ENCODE measurements at regions not wholly inside any gene's neighbourhood (a gene's known extent, or its start where the extent isn't known, plus 50 kb on each side); places are given as distances from the start of the nearest gene placed in this dataset.

DNA sequence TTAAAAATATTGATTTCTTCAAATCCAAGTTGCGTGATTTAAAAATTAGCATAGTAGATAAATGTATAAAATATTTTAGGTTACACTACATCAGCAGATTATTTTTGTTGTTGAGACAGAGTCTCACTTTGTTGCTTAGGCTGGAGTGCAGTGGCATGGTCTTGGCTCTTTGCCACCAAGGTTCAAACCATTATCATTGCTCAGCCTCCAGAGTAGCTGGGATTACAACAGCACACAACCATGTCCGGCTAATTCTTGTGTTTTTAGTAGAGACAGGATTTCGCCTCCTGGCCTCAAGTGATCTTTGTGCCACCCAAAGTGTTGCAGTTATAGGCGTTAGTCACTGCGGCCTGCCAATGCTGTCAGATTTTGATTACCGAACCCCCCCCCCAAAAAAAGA, 1390.5 kb upstream of the TENM3 start:
- Histone ChIP-seq H3K27me3 (no peaks in the 10 kb centered on the region), H3K27ac (no peak overlapping the region), H3K36me3 (no peaks in the 10 kb centered on the region), H3K4me1 (ENCODE audit: control insufficient read depth in 1 of 2, insufficient read depth in 1 of 2, low read depth in 1 of 2, low read length in 1 of 2) (no peaks in the 10 kb centered on the region), H3K9me3 (no peaks in the 10 kb centered on the region), H3K4me3 (ENCODE audit: low read depth in 1 of 2, low read length in 1 of 2) (no peak overlapping the region)
- TF ChIP-seq CTCF (IDR thresholded peaks at IDR 0.05) = no peak

GRCh38 chr4:180855184-180855583, 1388.0 kb upstream of the TENM3 start:
- no peak for TF ChIP-seq CTCF (IDR thresholded peaks at IDR 0.05)
- no peak overlapping the region for H3K4me3 ChIP-seq (ENCODE audit: low read depth in 1 of 2, low read length in 1 of 2)
- no peaks in the 10 kb centered on the region for H3K4me1 ChIP-seq (ENCODE audit: control insufficient read depth in 1 of 2, insufficient read depth in 1 of 2, low read depth in 1 of 2, low read length in 1 of 2)
- no peaks in the 10 kb centered on the region for H3K36me3 ChIP-seq
- no peaks in the 10 kb centered on the region for H3K27me3 ChIP-seq
- no peaks in the 10 kb centered on the region for H3K9me3 ChIP-seq
- no peak overlapping the region for H3K27ac ChIP-seq

DNA sequence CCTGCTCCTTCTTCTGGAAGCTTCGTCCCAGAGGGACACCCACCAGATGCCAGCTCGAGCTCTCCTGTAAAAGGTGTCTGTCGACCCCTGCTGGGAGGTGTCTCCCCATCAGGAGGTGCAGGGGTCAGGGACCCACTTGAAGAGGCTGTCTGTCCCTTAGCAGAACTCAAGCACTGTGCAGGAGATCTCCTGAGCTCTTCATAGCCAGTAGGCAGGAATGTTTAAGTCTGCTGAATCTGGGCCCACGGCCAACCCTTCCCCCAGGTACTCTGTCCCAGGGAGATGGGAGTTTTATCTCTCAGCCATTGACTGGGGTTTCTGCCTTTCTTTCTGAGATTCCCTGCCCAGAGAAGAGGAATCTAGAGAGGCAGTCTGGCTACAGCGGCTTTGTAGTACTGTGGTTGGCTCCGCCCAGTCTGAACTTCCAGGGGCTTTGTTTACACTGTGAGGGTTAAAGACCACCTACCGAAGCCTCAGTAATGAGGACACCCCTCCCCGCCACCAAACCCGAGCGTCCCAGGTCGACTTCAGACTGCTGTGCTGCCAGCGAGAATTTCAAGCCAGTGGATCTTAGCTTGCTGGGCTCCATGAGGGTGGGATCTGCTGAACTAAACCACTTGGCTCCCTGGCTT, 1383.0 kb upstream of the TENM3 start:
- Histone ChIP-seq H3K9me3 (no peaks in the 10 kb centered on the region), H3K36me3 (no peaks in the 10 kb centered on the region), H3K4me1 (ENCODE audit: control insufficient read depth in 1 of 2, insufficient read depth in 1 of 2, low read depth in 1 of 2, low read length in 1 of 2) (no peaks in the 10 kb centered on the region), H3K27ac (no peak overlapping the region), H3K27me3 (no peaks in the 10 kb centered on the region), H3K4me3 (ENCODE audit: low read depth in 1 of 2, low read length in 1 of 2) (no peak overlapping the region)
- no peak for TF ChIP-seq CTCF (IDR thresholded peaks at IDR 0.05)

DNA sequence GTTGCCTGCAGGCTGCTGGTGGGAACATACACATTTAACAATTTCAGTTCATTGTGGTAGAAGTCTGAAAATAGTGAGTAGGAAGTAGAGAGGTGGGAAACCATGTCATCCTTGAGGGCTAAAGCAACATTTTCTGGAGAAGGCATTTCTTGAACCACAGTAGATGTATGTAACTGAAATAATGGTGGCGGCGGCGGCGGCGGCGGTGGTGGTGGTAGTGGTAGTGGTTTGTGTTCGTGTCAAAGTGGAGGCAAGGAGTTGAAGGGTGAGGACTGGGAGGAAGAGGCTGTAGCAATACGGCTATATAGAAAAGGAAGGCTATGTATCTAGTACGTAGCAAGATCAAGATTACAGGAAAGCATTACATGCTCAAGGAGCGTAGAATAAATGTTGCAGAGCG, 1381.6 kb upstream of the TENM3 start:
- no peaks in the 10 kb centered on the region for H3K9me3 ChIP-seq
- no peaks in the 10 kb centered on the region for H3K36me3 ChIP-seq
- no peak overlapping the region for H3K4me3 ChIP-seq (ENCODE audit: low read depth in 1 of 2, low read length in 1 of 2)
- H3K27ac ChIP-seq = no peak overlapping the region
- no peak for TF ChIP-seq CTCF (IDR thresholded peaks at IDR 0.05)
- no peaks in the 10 kb centered on the region for H3K4me1 ChIP-seq (ENCODE audit: control insufficient read depth in 1 of 2, insufficient read depth in 1 of 2, low read depth in 1 of 2, low read length in 1 of 2)
- no peaks in the 10 kb centered on the region for H3K27me3 ChIP-seq

GRCh38 chr4:180866933-180867643, 1376.1 kb upstream of the TENM3 start:
- Histone ChIP-seq H3K27ac (no peak overlapping the region), H3K36me3 (no peaks in the 10 kb centered on the region), H3K4me3 (ENCODE audit: low read depth in 1 of 2, low read length in 1 of 2) (no peak overlapping the region), H3K9me3 (no peaks in the 10 kb centered on the region), H3K27me3 (no peaks in the 10 kb centered on the region), H3K4me1 (ENCODE audit: control insufficient read depth in 1 of 2, insufficient read depth in 1 of 2, low read depth in 1 of 2, low read length in 1 of 2) (no peaks in the 10 kb centered on the region)
- no peak for TF ChIP-seq CTCF (IDR thresholded peaks at IDR 0.05)
